Astrocyte (in vitro differentiated cells and primary cell): ENCODE measurements at regions not wholly inside any gene's neighbourhood (a gene's known extent, or its start where the extent isn't known, plus 50 kb on each side); places are given as distances from the start of the nearest gene placed in this dataset.

Experiments
- DNase-seq: peaks from one replicate; pipeline ENCODE4 v3.0.0-alpha.2; 2010; ENCODE audit warnings: low read depth
- FAIRE-seq: peaks from 2 replicates; lab custom pipeline; 2011; peaks lifted over from hg19 to GRCh38; lab: Jason Lieb, UNC
- H2AFZ ChIP-seq: 2 replicates; pipeline ENCODE4 v1.6.0; 2012; ENCODE audit warnings: low read depth, low read length, inconsistent platforms
- H3K27ac ChIP-seq: 2 replicates; pipeline ENCODE4 v1.5.1; 2011; ENCODE audit warnings: low read depth, low read length, inconsistent platforms
- H3K27me3 ChIP-seq: 2 replicates; pipeline ENCODE4 v1.6.0; 2011; ENCODE audit warnings: low read length, inconsistent platforms; ENCODE audit not compliant: insufficient read depth
- H3K36me3 ChIP-seq: 2 replicates; pipeline ENCODE4 v1.5.1; 2011; ENCODE audit warnings: low read length, inconsistent platforms; ENCODE audit not compliant: insufficient read depth
- H3K4me1 ChIP-seq: 2 replicates; pipeline ENCODE4 v1.5.1; 2011; ENCODE audit warnings: low read length, inconsistent platforms; ENCODE audit not compliant: insufficient read depth
- H3K4me2 ChIP-seq: 2 replicates; pipeline ENCODE4 v1.6.0; 2012; ENCODE audit warnings: low read length, inconsistent platforms
- H3K4me3 ChIP-seq: 2 replicates; pipeline ENCODE4 v1.5.1; 2011; ENCODE audit warnings: low read depth, mild to moderate bottlenecking, low read length, inconsistent platforms; ENCODE audit not compliant: insufficient read depth
- H3K79me2 ChIP-seq: 2 replicates; pipeline ENCODE4 v1.6.0; 2012; ENCODE audit warnings: mild to moderate bottlenecking, low read length, inconsistent platforms; ENCODE audit not compliant: insufficient read depth
- H3K9ac ChIP-seq: 2 replicates; pipeline ENCODE4 v1.6.0; 2012; ENCODE audit warnings: mild to moderate bottlenecking, low read length, inconsistent platforms
- H3K9me3 ChIP-seq: 2 replicates; pipeline ENCODE4 v1.5.1; 2012; ENCODE audit warnings: low read depth, mild to moderate bottlenecking, low read length, inconsistent platforms; ENCODE audit not compliant: insufficient read depth
- H4K20me1 ChIP-seq: 2 replicates; pipeline ENCODE4 v1.6.0; 2012; ENCODE audit warnings: low read length, inconsistent platforms; ENCODE audit not compliant: insufficient read depth
- H3K27ac Mint-ChIP-seq: one replicate; pipeline ENCODE4 v1.8.0; 2021; ENCODE audit warnings: mild to moderate bottlenecking, mixed read lengths; ENCODE audit not compliant: unreplicated experiment
- H3K27me3 Mint-ChIP-seq: one replicate; pipeline ENCODE4 v1.8.0; 2021; ENCODE audit warnings: low read depth, mixed read lengths; ENCODE audit not compliant: unreplicated experiment
- H3K36me3 Mint-ChIP-seq: one replicate; pipeline ENCODE4 v1.8.0; 2021; ENCODE audit warnings: low read depth, mixed read lengths; ENCODE audit not compliant: unreplicated experiment
- H3K4me1 Mint-ChIP-seq: one replicate; pipeline ENCODE4 v1.8.0; 2021; ENCODE audit warnings: low read depth, mixed read lengths; ENCODE audit not compliant: unreplicated experiment
- H3K4me3 Mint-ChIP-seq: one replicate; pipeline ENCODE4 v1.8.0; 2021; ENCODE audit warnings: mild to moderate bottlenecking, moderate library complexity, mixed read lengths; ENCODE audit not compliant: unreplicated experiment
- H3K9me3 Mint-ChIP-seq: one replicate; pipeline ENCODE4 v1.8.0; 2021; ENCODE audit warnings: mild to moderate bottlenecking, mixed read lengths; ENCODE audit not compliant: unreplicated experiment
- CTCF ChIP-seq: IDR thresholded peaks from 2 replicates; pipeline ENCODE4 v1.5.1; 2011; ENCODE audit warnings: low read depth, mild to moderate bottlenecking, inconsistent platforms, low read length, moderate library complexity; ENCODE audit not compliant: insufficient read depth
- EZH2 ChIP-seq: IDR thresholded peaks from 2 replicates; pipeline ENCODE4 v1.6.1; 2012; ENCODE audit warnings: mild to moderate bottlenecking, low read length, inconsistent platforms; ENCODE audit not compliant: insufficient read depth

- H3K27ac Mint-ChIP-seq, result no peak overlapping the region
- Histone ChIP-seq H3K9me3 (no peaks in the 10 kb centered on the region), H3K27ac (no peak overlapping the region), H3K79me2 (no peaks in the 10 kb centered on the region), H3K36me3 (no peaks in the 10 kb centered on the region), H3K4me3 (no peak overlapping the region), H4K20me1 (no peaks in the 10 kb centered on the region), H3K4me2 (no peak overlapping the region), H3K4me1 (no peaks in the 10 kb centered on the region), H2AFZ (no peak overlapping the region), H3K27me3 (no peaks in the 10 kb centered on the region), H3K9ac (no peak overlapping the region)
- no peak overlapping the region for H3K4me3 Mint-ChIP-seq
- DNase-seq, result no peak
- FAIRE-seq, result no peak
- TF ChIP-seq EZH2, result no peak
- TF ChIP-seq CTCF, result no peak
- peaks cover 17% of the 10 kb centered on the region for H3K9me3 Mint-ChIP-seq
- no peaks in the 10 kb centered on the region for H3K27me3 Mint-ChIP-seq
- no peaks in the 10 kb centered on the region for H3K36me3 Mint-ChIP-seq
- no peaks in the 10 kb centered on the region for H3K4me1 Mint-ChIP-seq
Observed at GRCh38 chr4:138577145-138577544, 335.0 kb upstream of the SLC7A11 start.

- Histone ChIP-seq H4K20me1 (no peaks in the 10 kb centered on the region), H3K79me2 (no peaks in the 10 kb centered on the region), H3K36me3 (no peaks in the 10 kb centered on the region), H3K4me1 (no peaks in the 10 kb centered on the region), H3K27me3 (no peaks in the 10 kb centered on the region), H2AFZ (peak overlapping the region; percentile 24), H3K27ac (no peak overlapping the region), H3K4me2 (no peak overlapping the region), H3K4me3 (no peak overlapping the region), H3K9ac (no peak overlapping the region), H3K9me3 (no peaks in the 10 kb centered on the region)
- FAIRE-seq (peak; percentile 72), DNase-seq (peak; percentile 37)
- no peak overlapping the region for H3K27ac Mint-ChIP-seq
- no peaks in the 10 kb centered on the region for H3K36me3 Mint-ChIP-seq
- TF ChIP-seq EZH2, result no peak
- TF ChIP-seq CTCF, result peak; percentile 58
- H3K27me3 Mint-ChIP-seq, result no peaks in the 10 kb centered on the region
- H3K4me1 Mint-ChIP-seq, result no peaks in the 10 kb centered on the region
- H3K9me3 Mint-ChIP-seq, result peaks cover 17% of the 10 kb centered on the region
- H3K4me3 Mint-ChIP-seq, result no peak overlapping the region
Observed at GRCh38 chr4:138576684-138577083, 334.5 kb upstream of the SLC7A11 start.

GRCh38 chr4:138573246-138573645 lies 331.1 kb upstream of the SLC7A11 start:
- Histone ChIP-seq H3K27ac (no peak overlapping the region), H3K9me3 (no peaks in the 10 kb centered on the region), H3K4me1 (no peaks in the 10 kb centered on the region), H2AFZ (no peak overlapping the region), H3K4me2 (no peak overlapping the region), H3K27me3 (no peaks in the 10 kb centered on the region), H3K9ac (no peak overlapping the region), H3K36me3 (no peaks in the 10 kb centered on the region), H4K20me1 (no peaks in the 10 kb centered on the region), H3K4me3 (no peak overlapping the region), H3K79me2 (no peaks in the 10 kb centered on the region)
- Mint-ChIP-seq H3K9me3 (peaks cover 11% of the 10 kb centered on the region), H3K4me1 (no peaks in the 10 kb centered on the region), H3K36me3 (no peaks in the 10 kb centered on the region), H3K4me3 (no peak overlapping the region), H3K27me3 (no peaks in the 10 kb centered on the region), H3K27ac (no peak overlapping the region)
- no peak for DNase-seq
- TF ChIP-seq CTCF, result no peak
- no peak for TF ChIP-seq EZH2
- FAIRE-seq, result no peak
